ENCODE measurements at regions not wholly inside any gene's neighbourhood (a gene's known extent, or its start where the extent isn't known, plus 50 kb on each side); places are given as distances from the start of the nearest gene placed in this dataset.

GRCh38 chr15:69897061-69897460 lies 200.7 kb downstream of the TLE3 start:
- TF ChIP-seq POLR2A (IDR thresholded peaks at IDR 0.05; ENCODE audit: low read length) (no peak), GATA1 (IDR thresholded peaks at IDR 0.05; ENCODE audit: low read depth, low read length) (no peak)
